ENCODE measurements at regions not wholly inside any gene's neighbourhood (a gene's known extent, or its start where the extent isn't known, plus 50 kb on each side); places are given as distances from the start of the nearest gene placed in this dataset.

DNA sequence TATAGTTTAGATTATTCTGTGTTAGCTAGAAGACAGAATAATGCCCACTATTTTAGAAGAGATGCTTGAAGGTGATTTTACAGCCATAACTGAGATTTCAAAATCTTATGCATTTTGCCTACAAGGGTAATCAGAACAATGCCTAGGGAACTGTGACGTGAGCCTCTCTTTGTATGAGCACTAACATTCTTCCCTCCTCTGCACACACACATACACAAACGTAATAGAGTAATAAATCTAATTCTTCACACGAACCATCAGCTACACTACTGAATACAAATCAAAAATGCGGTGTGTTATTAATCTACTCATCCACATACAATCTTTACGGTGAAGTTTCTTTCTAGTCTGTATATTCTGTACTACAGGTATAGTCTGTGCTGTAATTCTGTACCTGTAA is 227.8 kb downstream of the PLK2 start:
- Mint-ChIP-seq H3K27ac (ENCODE audit: unreplicated experiment) (no peak overlapping the region), H3K4me1 (ENCODE audit: low read depth, unreplicated experiment) (peaks cover 13% of the 10 kb centered on the region), H3K27me3 (ENCODE audit: unreplicated experiment) (no peaks in the 10 kb centered on the region), H3K36me3 (ENCODE audit: insufficient read depth, unreplicated experiment) (no peaks in the 10 kb centered on the region), H3K4me3 (ENCODE audit: low read depth, unreplicated experiment) (no peak overlapping the region), H3K9me3 (ENCODE audit: low read depth, unreplicated experiment) (no peaks in the 10 kb centered on the region)
- CTCF ChIA-PET = no interaction called here
- no TSS peak for BruUV-seq (replicated peaks)
- no peak for DNase-seq
- intact Hi-C loops (cut with micrococcal nuclease; ENCODE audit: unreplicated experiment) = loop anchor here (10.0 kb wide), 2 partner anchors 47 to 97 kb away; no protein-coding TSS in a partner anchor
- TF ChIP-seq, protein P1, sequence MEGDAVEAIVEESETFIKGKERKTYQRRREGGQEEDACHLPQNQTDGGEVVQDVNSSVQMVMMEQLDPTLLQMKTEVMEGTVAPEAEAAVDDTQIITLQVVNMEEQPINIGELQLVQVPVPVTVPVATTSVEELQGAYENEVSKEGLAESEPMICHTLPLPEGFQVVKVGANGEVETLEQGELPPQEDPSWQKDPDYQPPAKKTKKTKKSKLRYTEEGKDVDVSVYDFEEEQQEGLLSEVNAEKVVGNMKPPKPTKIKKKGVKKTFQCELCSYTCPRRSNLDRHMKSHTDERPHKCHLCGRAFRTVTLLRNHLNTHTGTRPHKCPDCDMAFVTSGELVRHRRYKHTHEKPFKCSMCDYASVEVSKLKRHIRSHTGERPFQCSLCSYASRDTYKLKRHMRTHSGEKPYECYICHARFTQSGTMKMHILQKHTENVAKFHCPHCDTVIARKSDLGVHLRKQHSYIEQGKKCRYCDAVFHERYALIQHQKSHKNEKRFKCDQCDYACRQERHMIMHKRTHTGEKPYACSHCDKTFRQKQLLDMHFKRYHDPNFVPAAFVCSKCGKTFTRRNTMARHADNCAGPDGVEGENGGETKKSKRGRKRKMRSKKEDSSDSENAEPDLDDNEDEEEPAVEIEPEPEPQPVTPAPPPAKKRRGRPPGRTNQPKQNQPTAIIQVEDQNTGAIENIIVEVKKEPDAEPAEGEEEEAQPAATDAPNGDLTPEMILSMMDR (IDR thresholded peaks at IDR 0.05; ENCODE audit: unreplicated experiment) = no peak

DNA sequence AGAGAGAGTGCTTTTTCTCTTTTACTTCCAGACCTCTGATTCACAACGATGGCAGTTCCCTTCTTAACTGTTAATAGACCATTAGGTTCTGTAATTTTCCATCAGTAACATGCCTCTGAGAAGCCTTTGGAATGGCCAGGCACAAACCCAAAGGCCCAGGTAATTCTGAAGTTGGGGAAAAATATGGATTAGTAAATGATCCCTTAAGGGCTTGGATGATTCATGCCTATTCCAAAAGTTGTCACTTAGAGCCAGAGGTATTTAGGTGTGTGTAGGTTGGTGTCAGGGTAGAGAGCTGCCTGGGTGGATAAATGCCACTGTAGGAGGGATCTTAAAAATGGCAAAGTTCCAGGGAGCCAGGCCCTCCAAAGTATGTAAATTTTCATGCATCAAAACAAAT is 228.8 kb downstream of the PLK2 start:
- Mint-ChIP-seq H3K27me3 (ENCODE audit: unreplicated experiment) (no peaks in the 10 kb centered on the region), H3K4me1 (ENCODE audit: low read depth, unreplicated experiment) (peaks cover 13% of the 10 kb centered on the region), H3K27ac (ENCODE audit: unreplicated experiment) (no peak overlapping the region), H3K4me3 (ENCODE audit: low read depth, unreplicated experiment) (no peak overlapping the region), H3K9me3 (ENCODE audit: low read depth, unreplicated experiment) (no peaks in the 10 kb centered on the region), H3K36me3 (ENCODE audit: insufficient read depth, unreplicated experiment) (no peaks in the 10 kb centered on the region)
- intact Hi-C loops (cut with micrococcal nuclease; ENCODE audit: unreplicated experiment) = loop anchor here (10.0 kb wide), 2 partner anchors 46 to 96 kb away; no protein-coding TSS in a partner anchor
- no peak for DNase-seq
- TF ChIP-seq, protein P1 (IDR thresholded peaks at IDR 0.05; ENCODE audit: unreplicated experiment) = no peak
- no TSS peak for BruUV-seq (replicated peaks)
- CTCF ChIA-PET = no interaction called here

DNA sequence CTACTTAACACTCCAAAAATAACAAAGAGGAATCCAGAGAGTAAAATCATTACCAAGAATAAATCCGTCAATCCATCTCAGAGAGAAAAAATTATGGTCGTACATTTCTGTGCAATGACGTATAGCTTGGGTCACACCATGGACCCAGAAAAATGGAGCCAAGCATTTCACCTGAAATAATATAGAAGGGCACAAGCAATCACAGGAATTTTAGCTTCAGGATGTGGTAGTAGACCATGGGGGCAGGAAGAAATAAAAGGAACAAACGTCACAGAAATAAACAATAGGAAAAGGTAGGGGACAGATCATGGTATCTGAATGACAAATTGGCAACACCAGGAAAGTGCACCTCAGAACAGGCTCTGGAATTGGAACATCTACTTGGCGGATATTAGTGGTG is 231.0 kb downstream of the PLK2 start:
- CTCF ChIA-PET = no interaction called here
- no peak overlapping the region for H3K27ac Mint-ChIP-seq (ENCODE audit: unreplicated experiment)
- no peaks in the 10 kb centered on the region for H3K9me3 Mint-ChIP-seq (ENCODE audit: low read depth, unreplicated experiment)
- H3K4me3 Mint-ChIP-seq (ENCODE audit: low read depth, unreplicated experiment) = no peak overlapping the region
- no peaks in the 10 kb centered on the region for H3K27me3 Mint-ChIP-seq (ENCODE audit: unreplicated experiment)
- BruUV-seq (replicated peaks) = no TSS peak
- no peaks in the 10 kb centered on the region for H3K36me3 Mint-ChIP-seq (ENCODE audit: insufficient read depth, unreplicated experiment)
- TF ChIP-seq, protein P1 (IDR thresholded peaks at IDR 0.05; ENCODE audit: unreplicated experiment) = no peak
- intact Hi-C loops (cut with micrococcal nuclease; ENCODE audit: unreplicated experiment) = no loop called here
- H3K4me1 Mint-ChIP-seq (ENCODE audit: low read depth, unreplicated experiment) = no peaks in the 10 kb centered on the region
- no peak for DNase-seq

DNA sequence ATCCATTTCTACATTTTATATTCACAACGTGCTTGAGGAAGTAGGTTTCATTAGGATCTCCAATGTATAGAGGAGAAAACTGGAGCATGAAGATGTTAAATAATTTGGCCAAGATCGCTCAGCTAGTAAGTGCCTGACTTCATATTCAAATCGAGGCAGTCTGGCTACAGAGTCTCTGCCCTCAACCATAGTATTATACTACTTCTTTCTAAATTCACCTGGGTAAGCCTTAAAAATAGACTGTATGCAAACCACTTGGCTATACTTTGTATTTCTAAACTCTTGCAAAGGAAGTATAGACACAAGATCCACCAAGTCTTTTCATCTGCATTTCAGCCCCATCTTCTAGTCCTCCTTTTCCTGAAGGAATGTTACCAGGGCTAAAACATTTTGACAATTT is 232.0 kb downstream of the PLK2 start:
- BruUV-seq (replicated peaks) = no TSS peak
- DNase-seq = no peak
- no peaks in the 10 kb centered on the region for H3K27me3 Mint-ChIP-seq (ENCODE audit: unreplicated experiment)
- H3K4me1 Mint-ChIP-seq (ENCODE audit: low read depth, unreplicated experiment) = no peaks in the 10 kb centered on the region
- H3K9me3 Mint-ChIP-seq (ENCODE audit: low read depth, unreplicated experiment) = no peaks in the 10 kb centered on the region
- CTCF ChIA-PET = no interaction called here
- H3K27ac Mint-ChIP-seq (ENCODE audit: unreplicated experiment) = no peak overlapping the region
- H3K36me3 Mint-ChIP-seq (ENCODE audit: insufficient read depth, unreplicated experiment) = no peaks in the 10 kb centered on the region
- H3K4me3 Mint-ChIP-seq (ENCODE audit: low read depth, unreplicated experiment) = no peak overlapping the region
- TF ChIP-seq, protein P1 (IDR thresholded peaks at IDR 0.05; ENCODE audit: unreplicated experiment) = no peak
- intact Hi-C loops (cut with micrococcal nuclease; ENCODE audit: unreplicated experiment) = no loop called here
